GM13977 (cell line): ENCODE measurements at regions not wholly inside any gene's neighbourhood (a gene's known extent, or its start where the extent isn't known, plus 50 kb on each side); places are given as distances from the start of the nearest gene placed in this dataset.

Source experiments
- DNase-seq: peaks from one replicate; pipeline ENCODE4 v3.0.0; 2012; ENCODE audit warnings: low spot score
- in situ Hi-C: fragments of 300-500 bp; cut with MboI; formaldehyde crosslinking; loops from one replicate; pipeline ENCODE4 v1.12.0; 2022; ENCODE audit warnings: low sequenced_read_pairs, low pct_unique_long_range_greater_than_20kb, mixed read lengths, inconsistent platforms; ENCODE audit not compliant: unreplicated experiment
- TF ChIP-seq, protein P1 (sequence below): IDR thresholded peaks from 2 replicates; pipeline ENCODE4 v1.5.1; 2012; ENCODE audit warnings: mild to moderate bottlenecking, control low read depth; ENCODE audit not compliant: insufficient read depth; ENCODE audit errors: extremely low read depth, missing control alignments

DNA sequence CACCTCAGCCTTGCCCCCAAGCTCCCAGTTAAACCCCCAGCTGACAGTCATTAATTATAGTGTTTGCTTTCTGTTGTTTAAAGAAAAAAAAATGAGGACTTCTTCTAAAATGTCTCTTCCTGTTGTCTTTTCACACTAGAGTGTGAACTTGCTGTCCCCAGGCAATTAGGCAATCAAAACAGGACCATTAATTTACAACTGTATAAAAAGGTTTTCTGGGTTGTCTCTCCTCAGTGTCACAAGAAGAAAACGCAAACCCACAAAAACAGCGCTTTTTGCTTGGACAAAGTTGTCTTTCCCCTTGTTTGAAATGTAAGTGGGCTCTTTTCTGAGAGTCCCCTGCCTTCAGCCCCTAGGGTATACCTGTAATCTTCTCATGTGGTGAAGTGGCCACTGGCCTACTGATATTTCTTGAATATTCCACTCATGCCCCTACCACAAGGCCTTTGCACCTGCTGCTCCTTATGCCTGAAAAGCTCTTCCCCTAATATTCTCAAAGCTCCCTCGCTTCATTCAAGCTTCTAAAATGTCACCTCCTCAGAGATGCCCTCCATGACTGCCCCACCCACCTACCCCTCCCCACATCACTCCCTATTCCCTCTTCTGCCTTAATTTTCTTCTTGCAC lies 158.9 kb upstream of the PWP1 start:
- DNase-seq = no peak
- in situ Hi-C loops = no loop called here
- TF ChIP-seq, protein P1, sequence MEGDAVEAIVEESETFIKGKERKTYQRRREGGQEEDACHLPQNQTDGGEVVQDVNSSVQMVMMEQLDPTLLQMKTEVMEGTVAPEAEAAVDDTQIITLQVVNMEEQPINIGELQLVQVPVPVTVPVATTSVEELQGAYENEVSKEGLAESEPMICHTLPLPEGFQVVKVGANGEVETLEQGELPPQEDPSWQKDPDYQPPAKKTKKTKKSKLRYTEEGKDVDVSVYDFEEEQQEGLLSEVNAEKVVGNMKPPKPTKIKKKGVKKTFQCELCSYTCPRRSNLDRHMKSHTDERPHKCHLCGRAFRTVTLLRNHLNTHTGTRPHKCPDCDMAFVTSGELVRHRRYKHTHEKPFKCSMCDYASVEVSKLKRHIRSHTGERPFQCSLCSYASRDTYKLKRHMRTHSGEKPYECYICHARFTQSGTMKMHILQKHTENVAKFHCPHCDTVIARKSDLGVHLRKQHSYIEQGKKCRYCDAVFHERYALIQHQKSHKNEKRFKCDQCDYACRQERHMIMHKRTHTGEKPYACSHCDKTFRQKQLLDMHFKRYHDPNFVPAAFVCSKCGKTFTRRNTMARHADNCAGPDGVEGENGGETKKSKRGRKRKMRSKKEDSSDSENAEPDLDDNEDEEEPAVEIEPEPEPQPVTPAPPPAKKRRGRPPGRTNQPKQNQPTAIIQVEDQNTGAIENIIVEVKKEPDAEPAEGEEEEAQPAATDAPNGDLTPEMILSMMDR = no peak

- in situ Hi-C loops = no loop called here
- no peak for DNase-seq
- TF ChIP-seq, protein P1 = no peak
Observed at GRCh38 chr12:107528731-107529365, 156.8 kb upstream of the PWP1 start.

- TF ChIP-seq, protein P1 = no peak
- DNase-seq = no peak
- in situ Hi-C loops = no loop called here
Observed at GRCh38 chr12:107529991-107530390, 155.6 kb upstream of the PWP1 start.

DNA sequence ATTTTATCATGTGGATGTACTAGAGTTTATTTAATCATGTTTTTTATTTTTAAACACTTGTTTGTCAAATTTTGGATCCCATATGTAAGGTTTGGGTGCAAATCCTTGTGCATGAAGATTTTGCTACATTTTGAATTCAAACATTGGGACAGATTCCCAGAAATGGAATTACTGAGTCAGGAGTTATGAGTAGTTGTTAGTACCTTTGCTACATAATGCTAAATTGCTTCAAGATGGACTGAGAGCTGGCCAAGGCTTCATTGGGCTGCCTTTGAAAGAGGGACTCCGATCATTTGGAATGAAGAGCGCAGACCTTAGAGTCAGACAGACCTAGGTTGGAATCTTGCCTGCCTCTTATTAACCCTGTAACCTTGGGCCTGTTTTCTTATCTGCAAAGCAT lies 154.9 kb upstream of the PWP1 start:
- in situ Hi-C loops = no loop called here
- TF ChIP-seq, protein P1 = no peak
- no peak for DNase-seq

GRCh38 chr12:107533218-107533617 lies 152.4 kb upstream of the PWP1 start:
- TF ChIP-seq, protein P1 = no peak
- in situ Hi-C loops = no loop called here
- DNase-seq = peak; percentile 13

- TF ChIP-seq, protein P1 = no peak
- no peak for DNase-seq
- in situ Hi-C loops = no loop called here
Observed at GRCh38 chr12:107536613-107537012, 149.0 kb upstream of the PWP1 start.
